AML-193 (cell line): ENCODE measurements at regions not wholly inside any gene's neighbourhood (a gene's known extent, or its start where the extent isn't known, plus 50 kb on each side); places are given as distances from the start of the nearest gene placed in this dataset.

ENCODE experiments used
- DNase-seq, 2 experiments: peaks; one replicate each; lab custom pipeline; 2025; lab: John Stamatoyannopoulos, UW

DNA sequence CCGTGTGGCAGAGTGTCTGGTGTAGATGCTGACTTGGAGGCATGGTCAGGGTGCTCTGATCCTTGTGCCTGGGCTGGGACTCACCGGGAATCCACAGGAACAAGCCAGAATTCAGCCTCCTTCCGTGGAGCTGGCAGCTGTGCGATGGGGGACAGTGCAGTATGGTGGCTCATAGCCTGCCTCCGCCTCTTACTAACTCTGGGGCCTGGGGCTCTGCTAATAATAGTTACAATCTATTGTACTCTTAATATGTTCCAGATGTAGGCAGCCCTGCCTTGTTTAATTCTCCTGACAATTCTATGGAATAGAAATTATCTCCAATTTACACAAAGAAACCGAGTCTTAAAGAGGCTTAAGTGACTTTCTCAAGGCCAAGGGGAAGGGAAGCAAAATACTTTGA lies 77.6 kb downstream of the PCDH1 start:
- no peak for DNase-seq

DNA sequence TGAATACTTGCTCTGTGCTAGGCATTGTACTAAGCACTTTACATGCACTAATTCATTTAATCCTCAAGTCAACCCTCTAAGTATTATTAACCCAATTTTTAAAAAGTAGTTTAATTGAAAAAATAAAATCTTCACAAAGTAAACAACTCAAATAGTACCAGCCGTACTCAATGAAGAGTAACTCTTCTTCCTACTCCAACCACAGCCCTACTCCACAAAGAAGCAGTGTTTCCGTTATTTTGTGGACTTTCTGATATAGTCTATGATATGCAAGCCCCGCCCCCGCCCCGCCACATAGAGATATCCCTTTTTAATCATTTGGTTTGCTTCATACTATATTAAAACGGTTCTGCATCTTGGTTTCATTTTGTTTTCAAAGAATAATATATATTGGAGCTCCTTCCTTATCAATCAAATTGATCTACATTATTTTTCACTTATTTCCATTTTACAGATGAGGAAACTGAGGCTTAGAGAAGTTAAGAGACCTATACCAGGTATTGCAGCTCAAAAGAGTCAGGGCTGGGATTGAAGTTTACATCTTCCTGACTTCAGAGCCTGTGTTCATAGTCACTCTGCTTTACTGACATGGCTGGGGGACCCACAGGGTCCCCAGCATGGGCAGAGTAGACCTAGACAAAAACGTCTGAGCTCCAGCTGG lies 78.6 kb downstream of the PCDH1 start:
- no peak for DNase-seq

DNA sequence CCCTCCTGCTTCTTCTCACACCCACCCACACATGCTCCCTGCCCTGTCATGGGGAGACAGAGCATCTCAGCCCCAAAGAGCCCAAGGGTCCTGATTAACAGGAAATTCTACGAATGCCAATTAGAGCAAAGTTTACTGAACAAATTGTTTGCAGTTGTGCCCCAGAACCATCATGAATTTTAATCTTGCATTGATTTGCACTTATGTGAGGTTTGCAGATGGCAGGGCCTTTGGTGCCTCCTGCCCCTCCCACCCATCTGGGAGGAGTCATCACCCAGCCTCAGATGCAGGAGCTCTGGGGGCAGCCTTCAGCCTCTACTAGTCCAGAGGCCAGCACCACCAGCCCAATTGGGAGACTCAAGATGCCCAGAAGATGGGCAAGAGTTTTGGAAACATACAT lies 80.8 kb downstream of the PCDH1 start:
- no peak for DNase-seq

DNA sequence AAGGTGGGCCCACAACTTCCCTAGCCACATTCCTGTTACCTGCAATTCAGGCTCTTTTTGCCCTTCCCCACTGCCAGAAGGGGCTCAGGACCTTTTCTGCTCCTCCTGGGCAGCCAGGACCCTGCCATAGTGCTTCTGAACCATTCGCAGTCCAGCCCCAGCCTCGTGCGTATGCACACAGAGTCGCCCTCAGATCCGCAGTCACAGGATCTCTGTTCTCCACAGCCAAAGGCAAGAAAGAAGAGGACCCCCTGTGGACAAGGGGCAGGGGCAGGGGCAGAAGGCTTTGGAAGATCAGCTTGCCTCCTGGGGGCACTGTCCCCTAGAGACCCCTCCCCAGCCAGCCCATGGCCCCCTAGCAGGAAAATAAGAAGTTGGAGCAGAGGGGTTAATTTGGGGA lies 82.8 kb downstream of the PCDH1 start:
- DNase-seq, result no peak

DNA sequence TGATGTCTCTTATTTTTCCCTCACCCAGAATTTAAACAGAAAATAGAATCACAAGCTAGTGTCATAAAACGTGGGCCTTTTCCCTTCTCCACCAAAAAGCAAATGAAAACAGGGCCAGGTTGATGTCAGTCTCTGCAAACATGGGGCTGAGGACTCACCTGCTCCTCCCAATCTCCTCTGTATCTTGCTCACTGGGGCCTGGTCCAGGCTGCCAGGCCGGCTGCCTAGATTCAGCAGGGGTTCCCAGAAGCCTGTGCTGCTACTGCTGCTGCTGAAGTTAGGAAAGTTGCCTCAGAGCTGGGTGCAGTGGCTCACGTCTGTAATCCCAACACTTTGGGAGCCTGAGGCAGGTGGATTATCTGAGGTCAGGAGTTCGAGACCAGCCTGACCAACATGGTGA lies 84.3 kb downstream of the PCDH1 start:
- DNase-seq, result no peak

DNA sequence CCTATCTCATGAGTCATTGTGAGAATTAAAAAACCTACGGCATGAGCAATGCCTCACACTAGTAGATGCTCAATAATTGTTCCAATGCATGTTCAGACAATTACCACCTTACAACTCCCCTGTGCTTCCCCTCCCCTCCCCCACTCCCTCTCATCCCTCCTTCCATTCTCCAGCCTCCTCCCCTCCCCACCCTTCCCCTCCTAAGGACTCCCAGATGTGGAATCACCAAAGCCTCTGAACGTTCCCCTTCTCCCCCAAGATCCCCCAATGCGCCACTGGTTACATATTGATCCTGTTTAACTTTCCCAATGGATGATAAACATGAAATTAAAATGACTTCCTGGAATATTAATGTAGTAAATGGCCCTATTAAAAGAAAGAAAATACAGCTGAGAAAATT lies 84.8 kb downstream of the PCDH1 start:
- DNase-seq, result no peak

DNA sequence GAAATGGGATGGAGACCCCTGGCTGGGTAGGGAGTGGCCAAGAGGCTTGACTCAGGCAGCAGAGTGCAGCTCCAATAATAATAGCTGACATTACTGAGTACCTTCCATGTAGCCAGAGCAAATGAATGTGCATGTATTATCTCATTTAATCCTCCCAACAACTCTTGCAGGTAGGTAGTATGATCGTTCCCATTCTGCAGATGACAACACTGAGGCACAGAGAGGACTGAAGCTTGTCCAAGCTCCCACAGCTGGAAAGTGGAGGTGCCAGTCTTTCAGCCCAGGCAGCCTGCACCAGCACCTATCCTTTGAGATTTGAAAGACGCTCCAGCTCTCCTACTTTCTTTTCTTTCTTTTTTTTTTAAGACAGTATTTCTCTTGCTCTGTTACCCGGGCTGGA lies 87.6 kb downstream of the PCDH1 start:
- no peak for DNase-seq

DNA sequence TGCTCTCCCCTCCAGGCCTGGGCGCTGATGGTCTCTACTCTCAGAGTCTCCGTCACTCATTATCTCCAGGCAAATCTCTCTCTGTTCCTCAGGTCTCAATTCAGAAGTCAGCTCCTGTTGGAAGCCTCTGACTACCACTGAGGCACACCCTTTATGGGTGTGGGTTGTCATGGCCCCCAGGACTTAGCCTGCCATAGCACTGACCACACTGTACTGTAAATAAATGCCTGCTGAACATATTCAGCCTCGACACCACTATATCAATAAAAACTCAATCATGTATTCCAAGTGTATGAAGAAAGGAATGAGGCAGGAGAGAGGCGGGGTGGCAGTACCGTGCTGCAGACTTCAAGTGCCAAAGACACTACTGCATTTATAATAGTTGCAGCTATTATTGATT lies 88.9 kb downstream of the PCDH1 start:
- no peak for DNase-seq

DNA sequence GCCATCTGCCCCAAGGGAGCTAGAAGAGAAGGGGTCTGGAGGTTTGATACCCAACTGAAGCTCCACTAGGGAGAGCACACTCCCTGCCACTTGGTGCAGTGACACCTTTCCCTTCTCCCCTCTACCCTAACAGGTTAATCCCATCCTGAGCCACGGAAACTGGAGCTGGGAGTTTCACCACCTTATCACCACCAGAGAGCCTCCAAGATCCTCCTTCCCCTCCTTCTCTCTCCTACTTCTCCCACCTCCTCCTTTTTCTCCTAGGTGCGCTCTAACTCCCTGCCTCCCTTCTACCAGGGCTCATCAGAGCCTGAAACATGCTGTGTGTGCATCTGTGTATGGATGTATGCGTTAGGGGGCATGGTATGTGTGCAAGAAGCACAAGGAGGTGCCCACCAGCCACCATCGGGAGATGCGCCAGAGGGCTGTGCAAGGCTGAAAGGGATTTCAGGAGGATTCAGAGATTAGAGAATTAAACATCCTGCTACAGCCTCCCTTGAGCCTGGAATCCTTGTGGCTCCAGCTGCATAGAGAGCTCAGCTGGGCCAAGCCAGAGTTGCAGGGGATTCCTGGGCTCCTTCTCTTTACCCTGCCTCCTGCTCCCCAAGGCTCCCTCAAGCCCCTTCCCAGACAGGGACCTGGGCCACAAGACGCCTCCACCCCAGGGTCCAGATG lies 89.8 kb downstream of the PCDH1 start:
- DNase-seq, result no peak

DNA sequence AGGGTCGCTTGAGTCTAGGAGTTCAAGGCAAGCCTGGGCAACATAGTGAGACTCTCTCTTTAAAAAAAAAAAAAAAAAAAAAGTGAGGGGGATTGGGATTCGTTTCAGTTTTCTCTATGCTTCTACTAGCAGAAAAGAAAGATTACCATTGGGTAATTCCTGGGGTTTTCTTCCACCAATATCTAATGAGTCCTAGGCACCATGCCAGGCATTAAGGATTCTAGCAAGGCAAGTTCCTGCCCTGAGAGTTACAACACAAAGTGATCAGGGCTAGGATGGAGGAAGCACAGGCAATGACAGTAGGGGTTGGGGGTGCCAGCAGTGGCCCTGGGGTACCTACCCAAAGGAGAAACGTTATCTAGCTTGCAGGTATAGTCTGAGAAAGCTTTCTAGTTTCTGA lies 90.8 kb downstream of the PCDH1 start:
- no peak for DNase-seq

DNA sequence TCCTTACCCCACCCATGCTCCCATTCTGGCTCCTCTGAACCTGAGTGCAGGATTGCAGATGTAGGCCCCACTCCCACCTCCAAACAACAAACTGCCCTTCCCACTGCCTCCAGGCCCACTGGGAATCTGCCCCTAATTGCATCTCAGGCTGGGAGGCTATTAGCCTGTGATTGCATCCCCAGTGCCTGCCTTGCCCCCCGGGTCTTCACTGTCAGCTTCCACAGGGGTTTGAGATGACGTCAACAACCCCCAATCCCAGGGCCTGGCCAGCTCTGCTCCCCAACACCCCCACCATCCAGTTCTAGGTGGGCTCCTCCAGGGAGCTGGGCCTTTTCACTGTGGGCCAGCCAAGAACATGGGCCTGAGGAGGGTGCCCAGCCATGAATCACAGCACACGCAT lies 91.5 kb downstream of the PCDH1 start:
- DNase-seq, result no peak

DNA sequence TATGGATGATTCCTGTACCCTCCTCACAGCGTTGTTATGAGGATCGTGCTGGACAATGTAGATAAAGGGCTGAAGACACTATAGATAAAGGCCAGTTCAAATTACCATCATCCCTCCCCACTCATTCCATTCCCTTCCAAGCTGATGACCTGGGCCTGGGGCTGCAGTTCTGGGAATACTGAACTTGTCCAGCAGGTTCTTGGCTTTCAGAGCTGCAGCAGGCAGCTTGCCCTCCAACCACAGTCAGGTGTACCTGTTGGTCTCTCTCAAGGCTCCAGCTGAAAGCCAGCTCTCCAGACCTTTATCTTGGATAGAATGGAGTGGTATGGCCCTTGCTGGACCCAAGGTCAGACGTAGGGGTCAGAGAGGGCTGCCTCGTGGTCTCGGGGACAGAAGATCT lies 92.5 kb downstream of the PCDH1 start:
- no peak for DNase-seq

DNA sequence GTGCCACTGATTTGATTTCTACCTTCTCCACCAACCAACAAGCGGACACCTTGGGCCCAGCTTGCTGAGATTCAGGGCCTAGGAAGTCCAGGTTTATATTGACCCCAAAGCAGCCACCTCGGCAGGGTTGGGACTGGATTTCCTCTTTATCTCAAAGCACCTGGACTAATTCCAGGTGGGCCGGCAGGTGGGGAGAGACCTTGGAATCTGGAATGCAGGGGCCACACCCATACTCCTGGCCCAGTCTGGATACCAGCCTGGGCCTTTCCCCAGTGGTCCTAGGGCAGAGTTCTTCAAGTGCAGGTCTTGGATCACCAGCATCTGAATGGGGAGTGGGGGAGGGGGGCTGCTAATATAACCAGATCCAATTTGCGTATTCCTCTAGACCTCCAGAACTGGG lies 93.1 kb downstream of the PCDH1 start:
- no peak for DNase-seq

DNA sequence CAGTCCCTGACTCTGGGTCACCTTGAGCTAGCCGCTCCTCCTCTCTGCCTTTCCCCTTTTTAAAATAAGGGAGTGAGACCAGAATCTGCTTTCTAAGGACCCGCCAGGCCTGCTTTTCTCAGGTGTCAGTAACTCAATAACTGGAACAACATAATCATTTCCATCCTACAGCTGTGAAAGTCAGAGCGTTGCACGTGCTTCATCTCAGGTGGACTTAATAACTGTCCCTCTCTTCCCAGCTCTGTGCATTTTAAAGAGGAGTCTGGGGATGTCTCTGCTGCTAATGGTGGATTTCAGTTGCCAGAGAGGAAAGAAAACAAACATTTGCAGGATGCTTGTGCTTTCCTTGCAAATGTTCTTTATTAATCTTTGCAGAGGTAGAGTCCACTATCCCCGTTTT lies 93.7 kb downstream of the PCDH1 start:
- DNase-seq, result no peak

DNA sequence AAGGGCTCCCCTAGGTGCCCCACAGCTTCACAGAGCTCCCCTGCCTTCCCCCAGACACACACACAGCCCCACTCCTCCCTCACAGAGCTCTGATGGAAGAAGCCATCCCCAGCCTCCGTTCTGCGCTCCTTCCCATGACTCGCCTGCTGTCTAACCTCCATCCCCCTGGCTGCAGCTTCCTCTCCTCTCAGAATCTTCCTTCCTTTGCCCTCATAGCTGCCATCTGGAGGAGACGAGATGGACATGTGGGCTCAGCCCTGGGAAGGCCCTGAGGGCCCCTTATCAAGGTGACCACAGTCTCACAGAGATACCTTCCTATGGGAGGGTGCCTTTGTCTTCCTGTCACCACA lies 94.3 kb downstream of the PCDH1 start:
- no peak for DNase-seq

DNA sequence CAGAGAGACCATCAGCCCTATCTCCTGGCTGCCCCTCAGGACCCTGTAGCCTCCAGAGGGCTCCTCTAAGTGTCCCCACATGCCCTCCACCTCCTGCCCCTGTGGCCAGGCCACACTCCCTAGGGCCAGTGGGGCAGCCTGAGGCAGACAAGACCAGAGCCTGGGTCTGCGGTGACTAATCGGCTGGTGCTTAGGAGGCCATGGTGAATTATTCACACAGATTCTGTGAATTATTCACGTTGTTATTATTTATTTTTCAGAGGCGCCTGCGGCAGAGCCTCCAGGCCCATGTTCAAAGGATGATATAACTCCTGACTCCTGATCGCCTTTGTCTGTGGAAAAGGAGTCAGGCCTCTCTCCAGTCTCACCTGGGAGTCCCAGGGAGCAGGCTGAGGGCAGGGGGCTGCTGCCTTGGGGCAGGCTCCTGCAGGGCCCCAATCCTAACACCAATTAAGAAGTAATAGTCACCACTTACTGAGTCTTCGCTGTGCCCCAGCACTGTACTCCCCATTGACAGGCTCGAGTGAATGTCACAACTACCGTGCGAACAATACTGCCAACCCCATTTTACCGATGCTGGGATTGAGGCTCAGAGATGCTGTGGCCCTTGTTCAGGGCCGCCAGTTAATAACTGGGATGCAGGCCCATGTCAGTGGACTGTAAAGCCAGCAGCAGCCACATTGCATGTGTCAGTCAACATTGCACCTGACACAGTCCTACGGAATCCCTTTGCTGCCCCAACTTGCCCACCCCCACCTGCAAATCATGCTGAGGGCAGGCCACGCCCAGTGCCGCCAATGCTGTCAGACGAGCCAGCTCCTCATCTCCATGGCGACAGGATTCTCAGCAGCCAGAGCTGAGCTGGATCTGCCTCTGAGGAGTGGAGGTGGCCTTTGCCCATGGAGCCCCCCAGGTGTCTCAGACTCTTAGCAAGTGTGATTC lies 94.9 kb downstream of the PCDH1 start:
- DNase-seq, result no peak

DNA sequence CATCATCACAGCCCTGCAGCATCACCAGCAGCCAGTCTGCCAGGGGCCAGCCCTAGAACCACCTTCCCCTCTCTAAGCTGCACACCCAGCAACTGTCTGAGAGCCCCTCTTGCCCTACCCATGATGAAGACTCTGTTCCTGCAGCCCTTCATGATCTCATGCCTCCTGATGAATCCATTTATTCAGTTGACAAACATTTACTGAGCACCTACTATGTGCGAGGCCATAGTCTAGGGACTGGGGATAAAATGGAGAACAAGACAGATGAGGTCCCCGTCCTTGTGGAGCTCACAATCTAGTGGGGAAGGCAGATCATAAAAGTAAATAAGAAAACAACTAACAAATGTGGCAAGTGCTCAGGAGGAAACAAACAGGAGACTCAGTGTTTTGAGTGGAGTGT lies 96.3 kb downstream of the PCDH1 start:
- DNase-seq, result no peak

DNA sequence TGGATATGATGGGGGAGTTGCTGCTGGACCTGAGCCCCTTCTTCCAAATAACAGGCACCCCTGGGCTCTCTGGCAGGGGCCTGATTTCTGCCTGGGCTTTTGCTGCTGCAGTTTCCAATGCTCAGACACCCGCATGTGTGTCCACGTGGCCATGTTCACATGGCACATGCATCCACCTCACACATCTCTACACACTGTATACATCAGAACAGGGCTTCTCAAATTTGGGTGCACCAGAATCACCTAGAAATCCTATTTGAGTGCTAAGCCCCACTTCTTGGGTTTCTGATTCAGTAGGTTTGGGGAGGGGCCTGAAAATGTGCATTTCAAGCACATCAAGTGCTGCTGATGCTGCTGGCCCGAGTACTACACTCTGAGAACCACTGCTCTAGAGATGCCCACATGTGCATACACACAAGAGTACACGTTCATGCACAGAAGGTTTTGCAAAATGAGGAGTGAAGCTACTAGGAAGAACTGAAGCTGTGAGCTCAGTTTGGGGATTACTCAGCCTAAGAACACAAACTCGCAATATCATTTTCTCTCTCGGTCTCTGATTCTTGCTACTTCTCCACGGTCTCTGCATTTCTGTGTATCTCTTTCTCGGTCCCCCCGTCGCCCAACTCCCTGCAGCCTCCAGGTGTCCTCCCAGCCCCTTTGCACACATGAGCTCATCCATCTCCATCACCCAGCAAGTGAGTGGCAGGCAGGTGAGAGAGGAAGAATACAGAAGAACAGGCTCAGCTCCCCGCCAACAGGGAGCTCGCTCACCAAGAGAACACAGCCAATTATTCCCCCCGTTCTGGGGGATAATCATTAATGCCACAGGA lies 97.0 kb downstream of the PCDH1 start:
- no peak for DNase-seq

DNA sequence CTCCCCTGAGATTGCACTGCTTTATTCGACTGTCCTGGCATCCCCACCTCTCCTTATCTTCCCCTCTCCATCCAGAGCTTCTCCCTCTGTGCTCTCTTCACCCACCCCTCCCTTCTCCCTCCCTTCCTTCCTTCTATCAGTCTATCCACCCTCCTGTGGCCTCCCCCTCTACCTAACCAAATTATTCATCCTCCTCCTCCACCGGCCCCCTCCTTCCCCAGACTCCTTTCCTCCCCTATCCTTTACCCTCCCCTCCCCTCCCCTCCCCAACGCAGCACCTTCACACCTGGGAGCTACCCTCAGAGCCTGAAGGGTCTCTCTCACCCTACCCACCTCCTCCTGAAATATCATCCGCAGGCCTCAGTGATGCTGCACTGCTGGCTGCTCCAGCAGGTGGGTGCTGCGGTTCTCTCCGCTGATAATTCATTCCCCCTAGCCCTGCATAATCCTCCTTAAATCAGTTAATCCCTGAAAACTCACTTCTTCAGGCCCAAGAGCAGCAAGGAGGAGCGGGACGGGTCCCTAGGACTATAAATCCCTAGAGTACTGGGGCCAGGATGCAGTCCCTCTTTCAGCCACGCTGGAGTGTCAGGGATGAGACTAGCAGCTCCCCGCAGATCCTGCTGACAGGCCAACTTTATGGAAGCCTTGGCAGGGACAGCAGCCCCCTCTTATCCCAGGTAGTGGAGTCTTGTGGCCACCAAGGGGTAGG lies 97.8 kb downstream of the PCDH1 start:
- DNase-seq, result no peak

DNA sequence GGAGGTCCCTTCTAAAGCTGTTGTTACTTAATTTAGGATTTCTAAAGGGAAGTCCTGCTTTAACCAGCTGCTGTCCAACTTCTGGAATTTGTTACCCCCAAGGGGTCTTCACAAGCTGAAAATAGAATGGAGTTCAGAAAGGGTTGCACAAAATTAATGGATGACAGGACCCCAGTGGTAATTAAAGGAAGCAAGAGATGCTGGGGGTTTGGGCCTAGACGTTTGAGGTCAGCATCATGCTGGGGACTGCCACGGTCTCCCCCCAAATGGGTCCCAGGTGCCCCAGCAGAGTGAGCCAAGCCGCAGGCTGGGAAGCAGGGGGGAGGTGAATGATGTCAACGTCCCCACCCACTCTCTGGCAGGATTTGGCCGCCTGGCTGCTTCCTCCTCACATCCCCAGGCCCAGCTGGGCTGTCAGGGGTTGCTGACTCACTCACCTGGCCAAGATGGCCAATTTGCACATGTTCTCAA lies 97.5 kb upstream of the ARAP3 start:
- no peak for DNase-seq

DNA sequence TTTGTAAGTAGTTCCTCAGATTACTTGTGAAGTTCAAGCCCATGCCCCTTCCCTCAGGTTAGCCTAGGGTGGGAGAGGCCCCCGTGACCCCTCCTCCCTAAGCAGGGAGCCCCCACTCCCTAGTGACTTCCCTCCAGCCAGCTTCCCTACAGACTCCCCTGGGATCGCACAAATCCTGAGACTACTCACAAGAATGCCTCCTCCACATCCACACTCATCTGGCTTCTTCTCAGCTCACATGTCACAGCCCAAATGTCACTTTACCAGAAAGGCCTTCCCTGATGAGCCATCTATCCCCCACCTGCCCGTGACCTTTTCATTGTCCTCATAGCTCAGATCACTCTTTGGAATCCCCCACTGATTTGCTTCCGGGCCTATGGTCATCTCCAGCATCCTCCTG lies 96.7 kb upstream of the ARAP3 start:
- no peak for DNase-seq

DNA sequence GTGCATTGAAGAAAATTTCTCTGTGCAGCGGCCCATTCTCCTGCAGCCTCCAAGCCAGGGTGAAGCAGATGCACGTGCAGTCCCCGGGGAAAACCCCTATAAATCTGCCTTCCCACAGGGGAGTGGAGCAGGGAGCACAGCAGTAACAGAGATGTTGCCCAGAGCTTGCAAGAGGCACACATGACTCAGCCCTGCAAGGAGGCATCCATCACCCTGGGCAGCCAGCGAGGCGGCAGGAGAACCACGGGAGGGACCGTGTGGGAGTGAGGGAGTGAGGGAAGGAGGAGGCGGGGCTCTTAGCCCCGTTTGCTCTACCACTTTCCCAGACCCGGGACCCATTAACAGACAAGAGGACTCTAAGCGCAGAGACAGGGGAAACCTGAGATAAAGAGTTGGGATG lies 96.2 kb upstream of the ARAP3 start:
- no peak for DNase-seq
